Ishikawa (cell line): ENCODE measurements at regions not wholly inside any gene's neighbourhood (a gene's known extent, or its start where the extent isn't known, plus 50 kb on each side); places are given as distances from the start of the nearest gene placed in this dataset.

Source experiments
- CEBPB ChIP-seq: IDR thresholded peaks from 2 replicates; pipeline ENCODE4 v1.6.1; 2012
- CREB1 ChIP-seq: IDR thresholded peaks from 2 replicates; pipeline ENCODE4 v1.6.1; 2012; ENCODE audit warnings: low read depth
- EGR1 ChIP-seq: IDR thresholded peaks from 2 replicates; pipeline ENCODE4 v1.6.1; 2012
- EP300 ChIP-seq: IDR thresholded peaks from 2 replicates; pipeline ENCODE4 v1.6.1; 2012; ENCODE audit warnings: borderline replicate concordance
- FOXM1 ChIP-seq: IDR thresholded peaks from 2 replicates; pipeline ENCODE4 v1.6.1; 2012; ENCODE audit warnings: low read depth, borderline replicate concordance
- MAX ChIP-seq: IDR thresholded peaks from 2 replicates; pipeline ENCODE4 v1.6.1; 2012
- NFIC ChIP-seq: IDR thresholded peaks from 2 replicates; pipeline ENCODE4 v1.6.1; 2012
- RAD21 ChIP-seq: IDR thresholded peaks from 2 replicates; pipeline ENCODE4 v1.6.1; 2012; ENCODE audit warnings: low read depth
- REST ChIP-seq: IDR thresholded peaks from 2 replicates; pipeline ENCODE4 v1.6.1; 2012; ENCODE audit warnings: low read depth, mild to moderate bottlenecking
- TAF1 ChIP-seq: IDR thresholded peaks from 2 replicates; pipeline ENCODE4 v1.6.1; 2012; ENCODE audit warnings: low read depth, mild to moderate bottlenecking
- TCF12 ChIP-seq: IDR thresholded peaks from 2 replicates; pipeline ENCODE4 v1.6.1; 2012; ENCODE audit warnings: low read depth
- TEAD4 ChIP-seq: IDR thresholded peaks from 2 replicates; pipeline ENCODE4 v1.6.1; 2012
- USF1 ChIP-seq: IDR thresholded peaks from 2 replicates; pipeline ENCODE4 v1.6.1; 2012
- YY1 ChIP-seq: IDR thresholded peaks from 2 replicates; pipeline ENCODE4 v1.6.1; 2012; ENCODE audit warnings: low read depth
- ZBTB7A ChIP-seq: IDR thresholded peaks from 2 replicates; pipeline ENCODE4 v1.6.1; 2012; ENCODE audit warnings: low read depth

- TF ChIP-seq TCF12 = no peak
- no peak for TF ChIP-seq NFIC
- TF ChIP-seq TAF1 = no peak
- TF ChIP-seq EGR1 = no peak
- TF ChIP-seq FOXM1 = no peak
- no peak for TF ChIP-seq EP300
- no peak for TF ChIP-seq RAD21
- TF ChIP-seq ZBTB7A = no peak
- no peak for TF ChIP-seq YY1
Observed at GRCh38 chr21:22200378-22201092, 1202.3 kb downstream of the NCAM2 start.

GRCh38 chr21:22201126-22201525 lies 1202.9 kb downstream of the NCAM2 start:
- TF ChIP-seq REST (no peak), TEAD4 (no peak), USF1 (no peak), RAD21 (no peak), NFIC (no peak), EP300 (no peak), TCF12 (no peak), YY1 (no peak), TAF1 (no peak), FOXM1 (no peak), CEBPB (no peak), CREB1 (no peak), MAX (no peak), ZBTB7A (no peak), EGR1 (no peak)

GRCh38 chr21:22201669-22202068 lies 1203.5 kb downstream of the NCAM2 start:
- no peak for TF ChIP-seq REST
- TF ChIP-seq TCF12 = no peak
- TF ChIP-seq NFIC = no peak
- TF ChIP-seq MAX = no peak
- TF ChIP-seq ZBTB7A = no peak
- no peak for TF ChIP-seq USF1
- TF ChIP-seq CREB1 = no peak
- no peak for TF ChIP-seq CEBPB
- TF ChIP-seq YY1 = no peak
- TF ChIP-seq EGR1 = no peak
- TF ChIP-seq TAF1 = no peak
- no peak for TF ChIP-seq RAD21
- no peak for TF ChIP-seq FOXM1
- no peak for TF ChIP-seq EP300

DNA sequence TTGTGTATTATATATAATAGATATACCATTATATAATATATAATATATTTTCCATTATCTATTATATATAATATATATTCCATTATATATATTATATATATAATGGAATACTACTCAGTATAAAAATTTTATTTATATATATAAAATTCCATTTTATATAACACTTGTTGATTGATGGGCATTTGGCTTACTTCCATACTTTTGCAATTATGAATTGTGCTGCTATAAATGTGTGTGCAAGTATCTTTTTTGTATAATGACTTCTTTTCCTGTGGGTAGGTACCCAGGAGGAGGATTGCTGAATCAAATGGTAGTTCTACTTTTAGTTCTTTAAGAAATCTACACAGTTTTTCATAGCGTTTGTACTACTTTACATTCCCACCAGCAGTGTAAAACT lies 1211.1 kb downstream of the NCAM2 start:
- TF ChIP-seq FOXM1 (no peak), EP300 (no peak), MAX (no peak), EGR1 (no peak), TCF12 (no peak), CREB1 (no peak), RAD21 (no peak), NFIC (no peak), TAF1 (no peak), CEBPB (no peak), YY1 (no peak), USF1 (no peak), ZBTB7A (no peak), REST (no peak), TEAD4 (no peak)
